Small intestine (tissue), 7 donors: ENCODE measurements at regions not wholly inside any gene's neighbourhood (a gene's known extent, or its start where the extent isn't known, plus 50 kb on each side); places are given as distances from the start of the nearest gene placed in this dataset.

Source experiments
- DNase-seq, 2 donors: peaks; one replicate each; pipeline versions ENCODE4 v3.0.0 to v3.0.0-alpha.2; 2013
- FAIRE-seq: peaks from 2 replicates; lab custom pipeline; 2012; peaks lifted over from hg19 to GRCh38; lab: Jason Lieb, UNC
- H3K27ac ChIP-seq, 3 donors: one replicate each; pipeline ENCODE4 v1.5.1; 2013; ENCODE audit warnings: low read length in 2 of 3, mild to moderate bottlenecking in 2 of 3, control low read depth in 1 of 3, inconsistent platforms in 1 of 3, low read depth in 1 of 3, moderate library complexity in 1 of 3
- H3K27me3 ChIP-seq, 3 donors: one replicate each; pipeline ENCODE4 v1.6.1; 2013; ENCODE audit warnings: low read length in 3 of 3, inconsistent platforms in 1 of 3; ENCODE audit not compliant: control insufficient read depth in 3 of 3, insufficient read depth in 3 of 3
- H3K36me3 ChIP-seq, 3 donors: one replicate each; pipeline ENCODE4 v1.6.1; 2013; ENCODE audit warnings: low read length in 3 of 3, inconsistent platforms in 1 of 3, low read depth in 1 of 3, mild to moderate bottlenecking in 1 of 3, moderate library complexity in 1 of 3; ENCODE audit not compliant: control insufficient read depth in 3 of 3, insufficient read depth in 2 of 3
- H3K4me1 ChIP-seq, 3 donors: one replicate each; pipeline ENCODE4 v1.6.1; 2013; ENCODE audit warnings: low read length in 2 of 3, inconsistent platforms in 1 of 3, low read depth in 1 of 3, mild to moderate bottlenecking in 1 of 3, moderate library complexity in 1 of 3; ENCODE audit not compliant: control insufficient read depth in 3 of 3, insufficient read depth in 2 of 3
- H3K4me3 ChIP-seq, 3 donors: one replicate each; pipeline ENCODE4 v1.5.1; 2013; ENCODE audit warnings: low read length in 3 of 3, control low read depth in 1 of 3, inconsistent platforms in 1 of 3, low read depth in 1 of 3, mild to moderate bottlenecking in 1 of 3, moderate library complexity in 1 of 3
- H3K9me3 ChIP-seq, 2 donors: one replicate each; pipeline ENCODE4 v1.6.1; 2013; ENCODE audit warnings: low read depth in 1 of 2, low read length in 1 of 2; ENCODE audit not compliant: control insufficient read depth in 2 of 2, insufficient read depth in 1 of 2
- WGBS, 3 donors: extraction: QIAGEN DNeasy Blood & Tissue Kit; methylation state at CpG; one replicate each; pipeline ENCODE4 v1.1.7; 2013; 5-methylcytosine and 5-hydroxymethylcytosine counted together
- donor health status: healthy with polysubstance abuse.
- donor health status: control.
- donor health status: control.
- donor health status: Bipolar disorder and iron deficiency.
- donor health status: healthy.

DNA sequence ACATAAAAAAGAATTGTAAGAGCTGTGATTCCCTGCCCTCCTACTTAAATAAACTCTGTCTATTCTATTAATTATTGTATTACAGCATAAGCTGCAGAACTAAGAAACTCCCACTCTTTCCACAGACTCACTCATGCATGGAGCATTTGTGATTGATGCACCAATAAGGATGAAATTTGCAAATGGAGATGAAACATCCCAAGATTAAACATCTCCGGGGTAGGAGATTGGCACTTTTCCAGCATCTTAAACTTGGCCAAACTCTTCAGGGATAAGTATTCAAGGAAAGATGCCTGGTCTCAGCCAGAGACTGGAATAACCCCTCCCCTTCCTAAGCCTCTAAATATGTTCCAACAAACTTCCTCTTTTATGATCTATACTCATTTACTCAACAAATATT, 472.0 kb downstream of the ACTL7B start:
- H3K36me3 ChIP-seq = no peaks in the 10 kb centered on the region
- H3K27ac ChIP-seq = no peak overlapping the region
- H3K4me1 ChIP-seq = no peaks in the 10 kb centered on the region
- FAIRE-seq (no peak), DNase-seq (no peak)
- no peaks in the 10 kb centered on the region for H3K9me3 ChIP-seq
- WGBS, 3 donors = 43 to 50% (median 46%) methylated on average over 1 of the region's 1 CpG
- H3K4me3 ChIP-seq = no peak overlapping the region
- no peaks in the 10 kb centered on the region for H3K27me3 ChIP-seq

DNA sequence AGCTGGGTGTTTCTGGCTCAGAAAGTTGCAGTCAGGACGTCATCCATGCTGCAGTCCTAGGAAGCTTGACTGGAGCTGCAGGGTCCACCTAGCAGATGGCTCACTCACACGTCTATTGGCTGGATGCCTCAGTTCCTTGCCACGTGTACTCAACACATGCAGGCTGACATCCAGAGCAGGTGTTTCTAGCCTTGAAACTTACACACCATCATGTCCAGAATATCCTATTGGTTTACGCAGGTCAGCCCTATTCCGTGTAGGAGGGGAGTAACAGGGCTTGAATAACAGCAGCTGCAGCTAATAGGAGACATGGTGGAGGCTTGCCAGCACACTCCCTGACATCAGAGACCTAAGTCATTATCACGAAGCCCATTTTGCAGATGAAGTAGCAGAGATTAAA, 473.5 kb downstream of the ACTL7B start:
- no peaks in the 10 kb centered on the region for H3K36me3 ChIP-seq
- WGBS, 3 donors = 47 to 78% (median 67%) methylated on average over 6 of the region's 6 CpGs
- H3K4me1 ChIP-seq = no peaks in the 10 kb centered on the region
- no peak overlapping the region for H3K4me3 ChIP-seq
- no peaks in the 10 kb centered on the region for H3K9me3 ChIP-seq
- DNase-seq (no peak), FAIRE-seq (no peak)
- no peaks in the 10 kb centered on the region for H3K27me3 ChIP-seq
- no peak overlapping the region for H3K27ac ChIP-seq

DNA sequence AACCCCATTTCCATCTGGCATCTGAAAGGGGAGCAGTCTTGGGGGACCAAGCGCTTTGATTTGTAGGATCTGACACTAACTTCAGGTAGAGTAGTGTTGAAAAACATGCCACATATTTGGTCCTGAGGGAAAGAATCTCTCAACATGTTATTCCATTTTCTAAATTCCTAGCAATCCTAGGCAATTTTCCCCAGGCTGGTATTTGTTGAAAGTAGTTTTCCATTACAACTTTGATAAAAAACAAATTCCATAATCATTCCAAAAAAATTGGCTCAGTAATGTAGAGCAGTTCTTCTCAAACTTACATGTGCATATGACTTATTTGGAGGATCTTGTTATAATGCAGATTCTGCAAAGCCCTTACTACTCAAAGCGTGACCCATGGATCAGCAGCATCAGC, 477.9 kb downstream of the ACTL7B start:
- Histone ChIP-seq H3K27me3 (no peaks in the 10 kb centered on the region), H3K4me3 (no peak overlapping the region), H3K27ac (no peak overlapping the region), H3K36me3 (no peaks in the 10 kb centered on the region), H3K4me1 (no peaks in the 10 kb centered on the region), H3K9me3 (peaks cover 0 to 9% of the 10 kb centered on the region in 2 donors)
- no peak for FAIRE-seq
- DNase-seq = no peak
- 94 to 97% (median 96%) methylated on average over 2 of the region's 2 CpGs for WGBS, 3 donors

DNA sequence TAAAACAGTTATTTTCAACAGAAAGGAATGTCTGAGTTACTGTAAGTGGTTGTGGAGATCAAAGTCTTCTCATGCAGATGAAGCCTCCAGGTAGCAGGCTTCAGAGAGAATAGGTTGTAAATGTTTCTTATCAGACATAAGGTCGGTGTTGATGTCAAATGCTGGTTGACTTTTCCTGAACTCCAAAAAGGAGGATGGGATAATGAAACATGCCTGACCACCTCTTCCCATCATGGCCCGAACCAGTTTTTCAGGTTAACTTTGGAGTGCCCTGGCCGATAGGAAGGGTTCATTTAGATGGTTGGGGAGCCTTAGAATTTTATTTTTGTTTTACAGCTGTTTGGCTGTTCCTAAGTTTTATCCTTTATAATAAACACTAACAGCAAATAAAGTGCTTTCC, 478.4 kb downstream of the ACTL7B start:
- H3K27ac ChIP-seq = no peak overlapping the region
- 24 to 68% (median 37%) methylated on average over 3 of the region's 3 CpGs for WGBS, 3 donors
- H3K4me1 ChIP-seq = no peaks in the 10 kb centered on the region
- no peaks in the 10 kb centered on the region for H3K36me3 ChIP-seq
- H3K4me3 ChIP-seq = no peak overlapping the region
- no peaks in the 10 kb centered on the region for H3K27me3 ChIP-seq
- DNase-seq (peak in 1 of 2 donors; percentile 20), FAIRE-seq (no peak)
- H3K9me3 ChIP-seq = peaks cover 0 to 9% of the 10 kb centered on the region in 2 donors

DNA sequence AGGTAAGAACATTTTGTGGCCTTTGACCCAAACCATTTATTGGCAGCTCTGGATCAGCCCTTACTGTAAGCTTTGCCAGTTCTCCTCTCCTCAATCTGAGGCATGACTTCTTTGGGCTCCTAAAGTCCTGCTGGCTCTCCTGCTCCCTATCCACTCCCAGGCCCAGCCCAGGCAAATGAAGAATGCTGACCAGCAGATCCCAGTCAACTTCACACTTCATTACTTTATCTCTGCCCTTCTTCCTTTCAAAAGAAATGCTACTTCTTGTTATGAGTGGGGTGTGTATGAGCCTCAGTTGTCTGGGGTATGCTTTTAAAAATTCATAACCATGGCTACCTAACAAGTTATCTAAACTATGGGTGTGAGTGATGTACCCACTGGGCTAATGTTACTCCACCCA, 479.6 kb downstream of the ACTL7B start:
- Histone ChIP-seq H3K9me3 (peaks cover 0 to 9% of the 10 kb centered on the region in 2 donors), H3K36me3 (no peaks in the 10 kb centered on the region), H3K4me1 (no peaks in the 10 kb centered on the region), H3K4me3 (no peak overlapping the region), H3K27ac (no peak overlapping the region), H3K27me3 (no peaks in the 10 kb centered on the region)
- FAIRE-seq (no peak), DNase-seq (no peak)

DNA sequence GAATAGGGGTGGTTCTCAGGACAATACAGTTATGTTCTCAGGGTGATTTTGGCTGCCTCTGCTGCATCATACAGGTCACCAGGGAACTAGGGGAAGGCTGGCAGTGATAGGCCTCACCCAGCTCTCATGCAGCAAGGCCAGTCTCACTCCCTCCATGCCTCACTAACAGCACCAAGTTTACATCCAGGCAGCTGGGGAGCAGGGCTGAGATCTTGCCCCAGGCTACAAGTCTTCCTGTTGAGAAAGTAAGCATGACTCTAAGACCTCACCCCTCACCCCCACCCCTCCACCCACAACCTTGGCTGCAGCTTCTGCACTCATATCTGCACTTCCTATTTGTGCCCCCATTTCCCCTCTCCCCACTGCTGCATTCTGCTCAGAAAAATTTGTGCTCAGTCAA, 481.2 kb downstream of the ACTL7B start:
- Histone ChIP-seq H3K36me3 (no peaks in the 10 kb centered on the region), H3K4me3 (no peak overlapping the region), H3K27me3 (no peaks in the 10 kb centered on the region), H3K9me3 (peaks cover 0 to 9% of the 10 kb centered on the region in 2 donors), H3K27ac (no peak overlapping the region), H3K4me1 (no peaks in the 10 kb centered on the region)
- DNase-seq (no peak), FAIRE-seq (no peak)

DNA sequence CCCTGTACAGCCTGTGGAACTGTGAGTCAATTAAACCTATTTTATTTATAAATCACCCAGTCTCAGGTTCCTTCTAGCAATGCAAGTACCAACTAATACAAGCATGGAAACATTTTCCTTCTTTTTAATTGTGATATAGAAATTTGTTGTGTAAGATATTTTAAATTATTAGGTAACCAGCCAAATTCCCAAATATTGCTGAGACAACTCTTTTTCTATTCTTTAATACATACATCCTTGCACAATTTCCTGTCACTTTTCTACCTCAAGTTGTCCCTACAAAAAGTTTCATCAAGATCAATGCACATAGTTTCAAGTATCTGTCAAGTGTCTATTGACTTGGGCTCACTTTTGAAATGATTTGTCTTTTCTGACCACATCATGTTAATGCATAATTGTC, 488.6 kb downstream of the ACTL7B start:
- Histone ChIP-seq H3K4me1 (no peaks in the 10 kb centered on the region), H3K36me3 (no peaks in the 10 kb centered on the region), H3K9me3 (no peaks in the 10 kb centered on the region), H3K27me3 (no peaks in the 10 kb centered on the region), H3K27ac (no peak overlapping the region), H3K4me3 (no peak overlapping the region)
- FAIRE-seq = no peak
- no peak for DNase-seq

DNA sequence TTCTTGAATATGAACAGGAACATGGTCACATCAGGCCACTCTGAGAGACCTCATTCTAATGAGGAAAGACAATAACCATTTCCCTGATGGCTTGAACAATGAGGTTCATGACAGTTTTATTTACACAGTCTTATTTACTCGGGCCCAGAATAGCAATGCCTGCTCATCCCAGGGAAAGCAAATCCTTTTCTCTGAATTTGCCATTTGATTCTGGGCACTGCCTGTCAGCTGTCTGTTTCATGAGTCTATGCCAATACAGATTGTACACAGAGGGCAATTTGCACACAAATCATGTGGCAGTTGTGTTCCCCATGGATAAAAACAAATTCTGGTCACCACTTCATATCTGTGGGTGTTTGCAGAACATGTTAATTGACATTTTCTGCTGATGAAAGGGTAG, 492.5 kb downstream of the ACTL7B start:
- no peak for FAIRE-seq
- H3K27me3 ChIP-seq = no peaks in the 10 kb centered on the region
- no peak overlapping the region for H3K4me3 ChIP-seq
- H3K36me3 ChIP-seq = no peaks in the 10 kb centered on the region
- no peaks in the 10 kb centered on the region for H3K4me1 ChIP-seq
- 31 to 44% (median 40%) methylated on average over 1 of the region's 1 CpG for WGBS, 3 donors
- DNase-seq = no peak
- H3K9me3 ChIP-seq = no peaks in the 10 kb centered on the region
- no peak overlapping the region for H3K27ac ChIP-seq

DNA sequence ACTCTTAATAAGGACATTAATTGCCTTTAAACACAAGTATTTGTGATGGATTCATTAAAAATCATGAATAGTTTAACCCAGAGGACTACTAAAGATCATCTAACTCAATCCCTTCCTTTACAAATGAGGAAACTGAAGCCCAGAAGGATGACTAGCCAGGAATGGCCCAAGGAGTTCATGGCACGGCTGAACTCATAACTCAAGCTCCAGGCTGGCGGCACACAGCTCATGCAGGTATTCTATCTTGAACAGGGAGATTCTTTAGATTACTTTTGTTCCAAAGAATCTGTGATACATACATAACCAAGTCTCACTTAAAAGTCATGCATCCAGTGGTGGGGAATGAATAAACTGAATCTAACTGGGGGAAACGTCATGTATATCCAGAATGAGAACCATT, 495.5 kb downstream of the ACTL7B start:
- no peak for FAIRE-seq
- Histone ChIP-seq H3K36me3 (no peaks in the 10 kb centered on the region), H3K4me3 (no peak overlapping the region), H3K9me3 (no peaks in the 10 kb centered on the region), H3K27ac (no peak overlapping the region), H3K4me1 (no peaks in the 10 kb centered on the region), H3K27me3 (no peaks in the 10 kb centered on the region)
- no peak for DNase-seq
- WGBS, 3 donors = 89 to 92% (median 90%) methylated on average over 3 of the region's 3 CpGs
